A549 (cell line): ENCODE measurements at regions not wholly inside any gene's neighbourhood (a gene's known extent, or its start where the extent isn't known, plus 50 kb on each side); places are given as distances from the start of the nearest gene placed in this dataset.

ENCODE experiments used
- CEBPB ChIP-seq, 2 experiments: fragments of >200 bp in 1 of 2; sonication (Bioruptor Twin) in 1 of 2; formaldehyde crosslinking in 1 of 2; IDR thresholded peaks; 2 replicates each; pipeline ENCODE4 v1.6.1; 2012 to 2016
- CTCF ChIP-seq: fragments of >200 bp; sonication (Bioruptor Twin); formaldehyde crosslinking; IDR thresholded peaks from 3 replicates; pipeline ENCODE4 v1.5.1; 2016
- ESRRA ChIP-seq: fragments of 150-350 bp; IDR thresholded peaks from 2 replicates; pipeline ENCODE4 v1.6.1; 2014; ENCODE audit warnings: mild to moderate bottlenecking, low read length, borderline replicate concordance
- FOXS1 ChIP-seq: fragments of 250-450 bp; sonication (Bioruptor Pico); IDR thresholded peaks from 2 replicates; pipeline ENCODE4 v1.5.0; 2020; ENCODE audit warnings: mild to moderate bottlenecking, moderate library complexity
- JUNB ChIP-seq: fragments of >200 bp; sonication (Bioruptor Twin); formaldehyde crosslinking; IDR thresholded peaks from 2 replicates; pipeline ENCODE4 v1.6.1; 2016
- MYC ChIP-seq: IDR thresholded peaks from 2 replicates; pipeline ENCODE4 v1.6.1; 2012; ENCODE audit warnings: mild to moderate bottlenecking, inconsistent platforms, low read length, improper control_type of control experiment, borderline replicate concordance
- POLR2A ChIP-seq: IDR thresholded peaks from 2 replicates; pipeline ENCODE4 v1.6.1; 2012; ENCODE audit warnings: mild to moderate bottlenecking, low read length
- POLR2AphosphoS2 ChIP-seq: conservative IDR thresholded peaks from 2 replicates; pipeline ENCODE4 v1.6.1; 2012; ENCODE audit warnings: low read length, improper control_type of control experiment, inconsistent platforms
- RAD21 ChIP-seq, 2 experiments: fragments of >200 bp in 1 of 2; sonication (Bioruptor Twin) in 1 of 2; formaldehyde crosslinking in 1 of 2; IDR thresholded peaks in 1 of 2; conservative IDR thresholded peaks in 1 of 2; 2 replicates in 1 of 2; 3 replicates in 1 of 2; pipeline ENCODE4 v1.6.1; 2012 to 2018; ENCODE audit warnings: inconsistent platforms in 1 of 2
- RFX5 ChIP-seq: fragments of 450-650 bp; IDR thresholded peaks from 2 replicates; pipeline ENCODE4 v1.7.1; 2014; ENCODE audit warnings: antibody characterized with exemption, mild to moderate bottlenecking, moderate library complexity
- SMC3 ChIP-seq: fragments of >200 bp; sonication (Bioruptor Twin); formaldehyde crosslinking; IDR thresholded peaks from 3 replicates; pipeline ENCODE4 v1.6.1; 2018; ENCODE audit warnings: inconsistent platforms

DNA sequence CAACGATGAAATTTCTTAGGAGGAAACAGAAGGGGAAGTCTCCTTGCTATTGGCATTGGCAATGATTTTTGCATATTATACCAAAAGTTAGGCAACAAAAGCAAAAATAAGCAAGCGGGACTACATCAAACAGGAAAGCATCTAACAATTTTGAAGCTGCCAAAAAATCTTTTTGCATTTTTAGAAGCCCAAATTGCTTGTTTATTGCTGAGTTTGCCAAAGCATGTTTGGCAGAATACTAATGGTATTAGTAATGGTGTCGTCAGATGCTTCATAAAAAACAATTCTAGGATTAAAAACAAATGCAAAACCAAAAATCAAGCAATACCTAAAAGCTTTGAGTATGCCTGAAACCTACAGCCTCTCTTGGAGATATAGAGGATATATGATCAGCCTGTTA lies 80.0 kb downstream of the GALR1 start:
- no peak for TF ChIP-seq CTCF
- no peak for TF ChIP-seq POLR2AphosphoS2
- no peak for TF ChIP-seq POLR2A
- no peak for TF ChIP-seq RFX5
- no peak for TF ChIP-seq CEBPB (IDR thresholded peaks at IDR 0.05)
- TF ChIP-seq FOXS1 (CRISPR knock-in tag), result no peak
- TF ChIP-seq MYC, result no peak
- TF ChIP-seq SMC3, result no peak
- TF ChIP-seq RAD21 (conservative IDR thresholded peaks at IDR 0.05 in 1 of 2, IDR thresholded peaks at IDR 0.05 in 1 of 2), result no peak
- TF ChIP-seq ESRRA, result no peak
- no peak for TF ChIP-seq JUNB
